ENCODE measurements at regions not wholly inside any gene's neighbourhood (a gene's known extent, or its start where the extent isn't known, plus 50 kb on each side); places are given as distances from the start of the nearest gene placed in this dataset.
"Not testable (repeated sequence)": the region's sequence is repeated elsewhere in the genome, so short reads cannot be mapped to it uniquely, and the experiment has no call there.

DNA sequence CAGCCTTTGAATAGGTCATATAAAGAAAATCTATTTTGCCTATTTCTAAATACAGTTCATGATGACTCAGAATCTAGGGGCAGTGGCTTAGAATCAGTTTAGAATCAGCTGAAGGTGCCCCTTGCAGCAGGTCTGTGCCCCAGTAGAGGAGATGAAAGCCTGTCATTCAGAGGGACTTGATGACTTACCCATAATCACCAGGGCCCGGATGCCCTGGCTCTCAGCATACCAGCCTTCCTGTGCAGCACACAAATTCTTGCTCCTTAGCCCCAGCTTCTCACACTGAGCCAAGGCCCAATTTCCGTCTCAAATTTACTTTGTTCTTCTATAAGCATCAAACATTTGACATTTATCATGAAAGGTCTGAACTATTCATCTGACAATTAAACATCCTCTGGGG is 83.2 kb upstream of the EOMES start (continued):
- TF ChIP-seq ZNF251 (CRISPR knock-in tag; IDR thresholded peaks at IDR 0.05) = no peak
- no peak for TF ChIP-seq CREB1 (IDR thresholded peaks at IDR 0.05)
- TF ChIP-seq CREB1 (CRISPR knock-in tag; IDR thresholded peaks at IDR 0.05) = no peak
- no peak for TF ChIP-seq ZNF83 (CRISPR knock-in tag; IDR thresholded peaks at IDR 0.05; ENCODE audit: borderline replicate concordance)

DNA sequence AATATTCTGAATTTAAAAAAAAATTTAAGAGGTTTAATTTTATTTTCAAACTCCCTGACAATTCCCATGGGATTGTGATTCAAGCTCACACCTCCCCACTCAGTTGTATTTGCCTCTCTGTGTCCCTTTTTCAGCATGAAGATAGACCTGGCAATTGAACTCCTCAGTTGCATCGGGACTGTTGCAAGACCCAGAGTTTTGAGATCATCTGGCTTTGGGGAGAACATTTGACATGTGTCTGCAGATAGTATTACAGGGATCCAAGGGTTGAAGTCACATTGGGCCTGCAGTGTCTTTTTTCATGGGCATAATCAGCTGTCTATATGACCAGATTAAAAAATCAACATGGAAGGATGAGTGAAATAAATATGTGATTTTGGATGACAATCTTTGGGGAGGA is 91.1 kb upstream of the EOMES start:
- Histone ChIP-seq H3K79me2 (ENCODE audit: insufficient read depth, low read length) (no peaks in the 10 kb centered on the region), H2AFZ (ENCODE audit: low read length) (no peak overlapping the region), H3K9me3 (ENCODE audit: low read length) (no peaks in the 10 kb centered on the region), H3K4me1 (ENCODE audit: insufficient read depth, low read length) (no peaks in the 10 kb centered on the region), H3K9ac (ENCODE audit: insufficient read depth, low read depth, low read length) (no peak overlapping the region), H3K4me2 (ENCODE audit: low read depth, low read length) (no peak overlapping the region), H3K27me3 (ENCODE audit: control insufficient read depth in 1 of 2, insufficient read depth in 2 of 2, low read length in 2 of 2) (no peaks in the 10 kb centered on the region), H3K27ac (ENCODE audit: extremely low read length, insufficient read depth, low read length) (no peak overlapping the region), H3K36me3 (replicated peaks in 1 of 2; ENCODE audit: control insufficient read depth in 1 of 2, insufficient read depth in 2 of 2, low read length in 2 of 2) (no peaks in the 10 kb centered on the region), H4K20me1 (ENCODE audit: insufficient read depth, low read length) (no peaks in the 10 kb centered on the region), H3K4me3 (replicated peaks in 1 of 3; ENCODE audit: insufficient read depth in 1 of 3, low read depth in 2 of 3, low read length in 3 of 3) (no peak overlapping the region)
- WGBS (ENCODE audit: low lambda C conversion rate) = 7% methylated on average over 1 of the region's 1 CpG
- CTCF ChIA-PET (ENCODE audit: low intra/inter-chr PET ratio, low total read pairs) = no interaction called here
- in situ Hi-C loops (cut with HindIII; ENCODE audit: extremely low pct_ligation_motif_present, low pct_unique_long_range_greater_than_20kb) (no loop called here), intact Hi-C loops (cut with micrococcal nuclease; ENCODE audit: unreplicated experiment) (no loop called here)
- POLR2A ChIA-PET = no interaction called here
- no peak for TF ChIP-seq ZNF773 (CRISPR knock-in tag; IDR thresholded peaks at IDR 0.05; ENCODE audit: borderline replicate concordance)
- TF ChIP-seq ZNF841 (CRISPR knock-in tag; IDR thresholded peaks at IDR 0.05; ENCODE audit: borderline replicate concordance) = no peak
- no TSS peak for BruUV-seq (replicated peaks)
- FAIRE-seq (no peak), ATAC-seq (no peak), DNase-seq (ENCODE audit: low spot score) (no peak)

DNA sequence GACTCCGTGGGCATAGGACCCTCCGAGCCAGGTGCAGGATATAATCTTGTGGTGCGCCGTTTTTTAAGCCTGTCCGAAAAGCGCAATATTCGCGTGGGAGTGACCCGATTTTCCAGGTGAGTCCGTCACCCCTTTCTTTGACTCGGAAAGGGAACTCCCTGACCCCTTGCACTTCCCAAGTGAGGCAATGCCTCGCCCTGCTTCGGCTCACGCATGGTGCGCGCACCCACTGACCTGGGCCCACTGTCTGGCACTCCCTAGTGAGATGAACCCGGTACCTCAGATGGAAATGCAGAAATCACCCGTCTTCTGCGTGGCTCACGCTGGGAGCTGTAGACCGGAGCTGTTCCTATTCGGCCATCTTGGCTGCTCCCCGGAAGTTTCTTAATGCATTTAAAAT is 99.5 kb upstream of the EOMES start:
- H3K27me3 ChIP-seq (ENCODE audit: control insufficient read depth in 1 of 2, insufficient read depth in 2 of 2, low read length in 2 of 2); ATAC-seq; H3K27ac ChIP-seq (ENCODE audit: extremely low read length, insufficient read depth, low read length); H3K36me3 ChIP-seq (replicated peaks in 1 of 2; ENCODE audit: control insufficient read depth in 1 of 2, insufficient read depth in 2 of 2, low read length in 2 of 2); BruUV-seq (replicated peaks); DNase-seq (ENCODE audit: low spot score); H3K4me3 ChIP-seq (replicated peaks in 1 of 3; ENCODE audit: insufficient read depth in 1 of 3, low read depth in 2 of 3, low read length in 3 of 3); H4K20me1 ChIP-seq (ENCODE audit: insufficient read depth, low read length); intact Hi-C loops (cut with micrococcal nuclease; ENCODE audit: unreplicated experiment); H2AFZ ChIP-seq (ENCODE audit: low read length); CTCF ChIA-PET (ENCODE audit: low intra/inter-chr PET ratio, low total read pairs); H3K9ac ChIP-seq (ENCODE audit: insufficient read depth, low read depth, low read length); H3K9me3 ChIP-seq (ENCODE audit: low read length); H3K4me2 ChIP-seq (ENCODE audit: low read depth, low read length); FAIRE-seq; H3K4me1 ChIP-seq (ENCODE audit: insufficient read depth, low read length); H3K79me2 ChIP-seq (ENCODE audit: insufficient read depth, low read length); in situ Hi-C loops (cut with HindIII; ENCODE audit: extremely low pct_ligation_motif_present, low pct_unique_long_range_greater_than_20kb); POLR2A ChIA-PET: not testable (repeated sequence)
- 80% methylated on average over 13 of the region's 23 CpGs for WGBS (ENCODE audit: low lambda C conversion rate)

All from HepG2 (cell line).